ENCODE measurements at regions not wholly inside any gene's neighbourhood (a gene's known extent, or its start where the extent isn't known, plus 50 kb on each side); places are given as distances from the start of the nearest gene placed in this dataset.
A peak's percentile ranks its signal among the peaks of the same experiment; 100 is the strongest.
"Not testable (repeated sequence)": the region's sequence is repeated elsewhere in the genome, so short reads cannot be mapped to it uniquely, and the experiment has no call there.

DNA sequence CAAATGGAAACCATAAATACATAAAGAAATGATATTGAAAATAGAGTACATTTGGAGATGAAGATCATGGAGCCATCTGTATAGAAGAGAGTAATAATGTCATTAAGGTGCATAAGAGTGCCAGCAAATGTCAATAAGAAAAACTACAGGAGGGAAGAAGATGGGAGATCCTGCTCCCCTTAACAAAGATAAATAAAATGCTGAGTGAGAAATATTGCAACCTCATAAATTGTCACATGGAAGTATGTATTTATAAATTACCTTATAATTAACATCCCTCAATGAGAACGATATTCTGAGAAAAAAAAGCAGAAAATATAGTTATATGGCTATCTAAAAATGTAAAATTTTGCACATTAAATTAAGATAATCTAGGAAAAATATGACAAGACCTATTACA lies 155.2 kb upstream of the PRSS1 start:
- no peak for ATAC-seq
- Mint-ChIP-seq H3K36me3 (no peaks in the 10 kb centered on the region), H3K27ac (no peak overlapping the region), H3K9me3 (no peaks in the 10 kb centered on the region)
- DNase-seq (ENCODE audit: low spot score in 2 of 2) = no peak

- ATAC-seq (no peak), DNase-seq (ENCODE audit: low spot score in 2 of 2) (no peak)
- H3K9me3 Mint-ChIP-seq = no peaks in the 10 kb centered on the region
- no peak overlapping the region for H3K27ac Mint-ChIP-seq
- no peaks in the 10 kb centered on the region for H3K36me3 Mint-ChIP-seq
These were observed 156.2 kb upstream of the PRSS1 start for GRCh38 chr7:142593106-142593505.

DNA sequence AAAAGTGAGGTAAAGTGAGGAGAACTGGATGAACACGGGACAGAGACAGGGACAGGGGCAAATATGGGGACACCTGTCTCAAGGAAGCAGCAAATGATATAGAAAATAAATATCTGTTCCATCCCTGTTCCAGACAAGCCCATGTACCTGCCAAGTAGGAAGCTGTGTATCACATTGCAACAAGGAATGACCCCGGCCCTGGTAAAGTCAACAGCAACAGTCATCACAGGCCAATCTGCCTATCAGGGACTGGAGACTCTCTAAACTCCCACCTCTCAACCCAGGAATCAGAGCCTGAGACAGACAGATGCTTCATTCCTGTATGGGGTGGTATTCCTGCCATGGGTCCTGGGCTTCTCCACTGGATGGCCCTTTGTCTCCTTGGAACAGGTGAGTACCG lies 156.6 kb upstream of the PRSS1 start:
- H3K27ac Mint-ChIP-seq = no peak overlapping the region
- DNase-seq (ENCODE audit: low spot score in 2 of 2) (no peak), ATAC-seq (no peak)
- H3K9me3 Mint-ChIP-seq = no peaks in the 10 kb centered on the region
- H3K36me3 Mint-ChIP-seq = no peaks in the 10 kb centered on the region

DNA sequence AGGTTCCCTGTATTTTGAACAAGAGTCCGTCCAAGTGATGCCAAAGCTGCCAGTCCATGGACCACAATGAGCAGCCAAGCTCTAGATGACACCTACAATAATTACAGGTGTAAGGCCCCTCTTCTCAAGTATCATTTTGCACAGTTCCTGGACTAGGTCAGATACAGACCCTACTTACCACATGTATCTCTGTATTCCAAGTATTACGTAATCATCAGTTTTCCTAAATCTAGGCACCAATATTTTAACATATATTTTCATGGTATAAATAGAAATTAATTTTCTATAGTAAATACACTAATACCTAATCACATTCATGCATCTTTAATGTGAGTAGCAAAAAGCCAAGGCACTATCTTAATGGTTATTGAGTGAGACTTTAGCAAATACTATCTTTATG lies 157.0 kb upstream of the PRSS1 start:
- DNase-seq (ENCODE audit: low spot score in 2 of 2) = no peak
- Mint-ChIP-seq H3K9me3 (no peaks in the 10 kb centered on the region), H3K36me3 (no peaks in the 10 kb centered on the region), H3K27ac (no peak overlapping the region)
- ATAC-seq = no peak

GRCh38 chr7:142590830-142591457 lies 158.3 kb upstream of the PRSS1 start:
- H3K9me3 Mint-ChIP-seq = no peaks in the 10 kb centered on the region
- no peaks in the 10 kb centered on the region for H3K36me3 Mint-ChIP-seq
- no peak for DNase-seq (ENCODE audit: low spot score in 2 of 2)
- H3K27ac Mint-ChIP-seq = no peak overlapping the region
- ATAC-seq = no peak

DNA sequence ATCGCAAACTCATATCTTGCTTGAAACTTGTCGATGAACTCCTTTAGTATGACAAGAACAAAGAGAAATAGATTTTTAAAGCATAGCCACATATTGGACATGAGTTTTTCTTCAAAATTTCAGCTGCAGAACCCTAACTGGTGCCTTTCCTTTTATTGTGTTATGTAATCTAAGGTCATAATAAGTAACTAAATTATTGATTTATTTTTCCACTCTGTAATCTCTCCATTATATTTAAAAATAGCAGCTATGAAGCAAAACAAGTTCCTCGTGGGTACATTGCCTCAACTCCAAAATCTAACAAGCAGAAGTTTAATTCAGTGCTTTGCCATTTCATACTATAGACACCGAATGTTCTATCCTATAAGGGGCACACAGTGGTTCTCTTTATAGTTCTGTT lies 159.2 kb upstream of the PRSS1 start:
- Mint-ChIP-seq H3K36me3 (no peaks in the 10 kb centered on the region), H3K27ac (no peak overlapping the region), H3K9me3 (no peaks in the 10 kb centered on the region)
- DNase-seq (ENCODE audit: low spot score in 2 of 2) (no peak), ATAC-seq (no peak)

- DNase-seq (ENCODE audit: low spot score in 2 of 2) (no peak), ATAC-seq (peak; percentile 52 to 60)
- Mint-ChIP-seq H3K9me3 (no peaks in the 10 kb centered on the region), H3K36me3 (no peaks in the 10 kb centered on the region), H3K27ac (no peak overlapping the region)
These were observed 161.6 kb upstream of the PRSS1 start for GRCh38 chr7:142587578-142588191.

- no peak for ATAC-seq
- no peak overlapping the region for H3K27ac Mint-ChIP-seq
These were observed 162.7 kb upstream of the PRSS1 start for GRCh38 chr7:142586611-142587010.

GRCh38 chr7:142585425-142585824 lies 163.8 kb upstream of the PRSS1 start:
- H3K27ac Mint-ChIP-seq = peak overlapping the region in 1 of 2 donors; percentile 20
- no peak for ATAC-seq

More at GRCh38 chr7:142586611-142587010, 162.7 kb upstream of the PRSS1 start:
- Mint-ChIP-seq H3K9me3 (no peaks in the 10 kb centered on the region), H3K36me3 (no peaks in the 10 kb centered on the region)
- DNase-seq (ENCODE audit: low spot score in 2 of 2) = no peak

GRCh38 chr7:142584765-142585164 lies 164.5 kb upstream of the PRSS1 start:
- Mint-ChIP-seq H3K9me3 (no peaks in the 10 kb centered on the region), H3K36me3 (no peaks in the 10 kb centered on the region), H3K27ac (no peak overlapping the region)
- ATAC-seq (no peak), DNase-seq (ENCODE audit: low spot score in 2 of 2) (no peak)

More at GRCh38 chr7:142585425-142585824, 163.8 kb upstream of the PRSS1 start:
- Mint-ChIP-seq H3K36me3 (no peaks in the 10 kb centered on the region), H3K9me3 (no peaks in the 10 kb centered on the region)
- no peak for DNase-seq (ENCODE audit: low spot score in 2 of 2)

DNA sequence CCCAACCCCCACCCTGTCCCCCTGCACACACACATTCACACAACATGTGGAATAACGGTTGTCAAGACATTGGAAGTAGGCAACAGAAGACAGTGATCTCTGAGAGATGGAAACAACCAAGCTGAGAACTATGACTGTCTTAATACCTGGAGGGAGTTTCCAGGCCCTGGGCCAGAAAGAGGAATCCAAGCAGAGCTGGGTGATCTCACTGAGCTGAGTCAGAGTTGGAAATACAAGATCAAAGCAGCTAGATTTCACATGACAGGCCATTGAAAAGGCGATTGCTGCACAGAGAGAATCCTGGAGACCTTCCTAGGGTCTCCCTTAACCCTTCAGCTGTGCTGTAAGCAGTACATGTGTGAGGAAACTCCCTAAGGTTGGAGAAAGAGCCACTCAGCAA lies 165.8 kb upstream of the PRSS1 start:
- Mint-ChIP-seq H3K27ac (no peak overlapping the region), H3K36me3 (no peaks in the 10 kb centered on the region), H3K9me3 (no peaks in the 10 kb centered on the region)
- DNase-seq (ENCODE audit: low spot score in 2 of 2) (peak; percentile 29 to 57), ATAC-seq (peak; percentile 84 to 93)

- H3K9me3 Mint-ChIP-seq = no peaks in the 10 kb centered on the region
- DNase-seq (ENCODE audit: low spot score in 2 of 2) = no peak
- no peak overlapping the region for H3K27ac Mint-ChIP-seq
- ATAC-seq = no peak
- no peaks in the 10 kb centered on the region for H3K36me3 Mint-ChIP-seq
These were observed 166.9 kb upstream of the PRSS1 start for GRCh38 chr7:142582351-142582750.

GRCh38 chr7:142581341-142581740 lies 167.9 kb upstream of the PRSS1 start:
- no peaks in the 10 kb centered on the region for H3K36me3 Mint-ChIP-seq
- peak overlapping the region; percentile 2 to 39 for H3K27ac Mint-ChIP-seq
- no peak for DNase-seq (ENCODE audit: low spot score in 2 of 2)
- ATAC-seq = peak; percentile 65 to 72
- no peaks in the 10 kb centered on the region for H3K9me3 Mint-ChIP-seq

DNA sequence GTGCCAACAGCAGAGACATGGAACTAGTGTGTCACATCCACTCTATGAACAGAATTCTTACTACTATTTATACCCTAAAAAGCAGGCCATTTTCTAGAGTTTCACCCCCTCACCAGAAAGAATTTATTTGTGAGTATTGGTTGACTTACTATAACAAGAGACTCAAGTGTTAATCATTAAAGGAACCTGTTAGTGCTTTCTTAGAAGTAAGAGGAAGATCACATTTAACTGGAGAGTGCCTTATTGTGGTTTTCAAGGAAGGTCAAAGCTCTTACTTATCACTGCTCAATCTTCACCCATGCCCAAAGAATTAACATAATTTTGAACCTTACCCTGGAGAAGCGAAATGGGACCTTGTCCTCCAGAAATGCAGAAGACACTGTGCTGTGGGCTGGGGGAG lies 169.3 kb upstream of the PRSS1 start:
- H3K9me3 Mint-ChIP-seq = no peaks in the 10 kb centered on the region
- peak overlapping the region in 1 of 2 donors; percentile 26 for H3K27ac Mint-ChIP-seq
- DNase-seq (ENCODE audit: low spot score in 2 of 2) (no peak), ATAC-seq (no peak)
- H3K36me3 Mint-ChIP-seq = no peaks in the 10 kb centered on the region

DNA sequence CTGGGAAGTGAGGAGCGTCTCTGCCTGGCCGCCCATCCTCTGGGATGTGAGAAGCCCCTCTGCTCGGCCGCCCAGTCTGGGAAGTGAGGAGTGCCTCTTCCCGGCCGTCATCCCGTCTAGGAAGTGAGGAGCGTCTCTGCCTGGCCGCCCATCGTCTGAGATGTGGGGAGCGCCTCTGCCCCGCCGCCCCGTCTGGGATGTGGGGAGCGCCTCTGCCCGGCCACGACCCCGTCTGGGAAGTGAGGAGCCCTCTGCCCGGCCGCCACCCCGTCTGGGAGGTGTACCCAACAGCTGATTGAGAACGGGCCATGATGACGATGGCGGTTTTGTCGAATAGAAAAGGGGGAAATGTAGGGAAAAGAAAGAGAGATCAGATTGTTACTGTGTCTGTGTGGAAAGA lies 173.9 kb upstream of the PRSS1 start:
- H3K27ac Mint-ChIP-seq; DNase-seq (ENCODE audit: low spot score in 2 of 2); H3K9me3 Mint-ChIP-seq; H3K36me3 Mint-ChIP-seq; ATAC-seq: not testable (repeated sequence)

DNA sequence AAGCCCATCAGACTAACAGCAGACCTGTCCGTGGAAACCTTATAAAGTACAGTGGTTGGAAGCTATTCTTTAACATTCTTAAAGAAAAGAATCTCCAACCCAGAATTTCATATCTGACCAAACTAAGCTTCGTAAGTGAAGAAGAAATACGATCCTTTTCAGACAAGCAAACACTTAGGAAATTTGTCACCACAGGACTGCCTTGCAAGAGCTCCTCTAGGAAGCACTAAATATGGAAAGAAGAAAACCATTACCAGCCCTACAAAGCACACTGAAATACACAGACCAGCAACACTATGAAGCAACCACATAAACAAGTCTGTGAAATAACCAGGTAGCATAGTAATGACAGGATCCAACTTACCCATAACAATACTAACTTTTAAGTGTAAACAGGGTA lies 177.7 kb upstream of the PRSS1 start:
- Mint-ChIP-seq H3K9me3 (no peaks in the 10 kb centered on the region), H3K36me3 (no peaks in the 10 kb centered on the region), H3K27ac (no peak overlapping the region)
- no peak for ATAC-seq
- no peak for DNase-seq (ENCODE audit: low spot score in 2 of 2)

- DNase-seq (ENCODE audit: low spot score in 2 of 2) = no peak
- H3K9me3 Mint-ChIP-seq = no peaks in the 10 kb centered on the region
- H3K27ac Mint-ChIP-seq = no peak overlapping the region
- ATAC-seq = no peak
- H3K36me3 Mint-ChIP-seq = no peaks in the 10 kb centered on the region
These were observed 179.4 kb upstream of the PRSS1 start for GRCh38 chr7:142569851-142570250.

GRCh38 chr7:142568435-142569097 lies 180.7 kb upstream of the PRSS1 start:
- no peak for DNase-seq (ENCODE audit: low spot score in 2 of 2)
- H3K36me3 Mint-ChIP-seq = no peaks in the 10 kb centered on the region
- ATAC-seq = peak in 1 of 2 donors; percentile 84

More at GRCh38 chr7:142568435-142569097, 180.7 kb upstream of the PRSS1 start:
- Mint-ChIP-seq H3K9me3 (no peaks in the 10 kb centered on the region), H3K27ac (no peak overlapping the region)

Measured in activated naive CD4-positive, alpha-beta T cell treated with anti-CD3 and anti-CD28 coated beads, Interleukin-2, amount 50 U/mL, for 72 hours (primary cell).